Stomach (tissue), 8 donors: ENCODE measurements at regions not wholly inside any gene's neighbourhood (a gene's known extent, or its start where the extent isn't known, plus 50 kb on each side); places are given as distances from the start of the nearest gene placed in this dataset.

Source experiments
- DNase-seq, 2 donors: peaks; one replicate each; pipeline versions ENCODE4 v3.0.0 to v3.0.0-alpha.2; 2013 to 2019
- H3K27ac ChIP-seq, 5 donors: fragments of 200-600 bp in 4 of 5; sonication (generic) in 4 of 5; one replicate each; pipeline ENCODE4 v1.5.1; 2013 to 2019; ENCODE audit warnings: mild to moderate bottlenecking in 1 of 5, moderate library complexity in 1 of 5
- H3K27me3 ChIP-seq, 3 donors: fragments of 200-600 bp; sonication (generic); one replicate each; pipeline ENCODE4 v1.5.1; 2017 to 2019; ENCODE audit warnings: mixed run types in 1 of 3
- H3K36me3 ChIP-seq, 4 donors: fragments of 200-600 bp; sonication (generic); 1 replicate in 3 of 4; 2 replicates in 1 of 4; pipeline ENCODE4 v1.5.1; 2016 to 2019
- H3K4me1 ChIP-seq, 4 donors: fragments of 200-600 bp; sonication (generic); one replicate each; pipeline ENCODE4 v1.5.1; 2016 to 2019
- H3K4me3 ChIP-seq, 4 donors: fragments of 200-600 bp; sonication (generic) in 3 of 4; one replicate each; pipeline ENCODE4 v1.5.1; 2016 to 2019; ENCODE audit warnings: mild to moderate bottlenecking in 1 of 4
- H3K9me3 ChIP-seq, 4 donors: fragments of 200-600 bp; sonication (generic); one replicate each; pipeline ENCODE4 v1.5.1; 2016 to 2019
- EP300 ChIP-seq: sonication (generic); formaldehyde crosslinking; IDR thresholded peaks from one replicate; pipeline ENCODE4 v1.6.1; 2017; ENCODE audit warnings: antibody characterized with exemption
- POLR2A ChIP-seq, 4 donors: fragments of 450-650 bp; IDR thresholded peaks; one replicate each; pipeline ENCODE4 v1.6.1; 2016; ENCODE audit warnings: antibody characterized with exemption in 4 of 4, control low read depth in 2 of 4, mild to moderate bottlenecking in 1 of 4, moderate library complexity in 1 of 4
- POLR2AphosphoS5 ChIP-seq, 3 donors: sonication (generic); formaldehyde crosslinking; IDR thresholded peaks; one replicate each; pipeline ENCODE4 v1.6.1; 2016; ENCODE audit warnings: antibody characterized with exemption in 3 of 3
- WGBS, 5 donors: extraction: QIAGEN DNeasy Blood & Tissue Kit in 3 of 5; methylation state at CpG; one replicate each; pipeline versions ENCODE4 v1.1.5 to v1.1.7; 2013 to 2018; 5-methylcytosine and 5-hydroxymethylcytosine counted together
- intact Hi-C: fragments of 100-400 bp; cut with DNase I; formaldehyde crosslinking; loops from one replicate; pipeline ENCODE4 v1.15.1; 2023; ENCODE audit warnings: low total_unique reads
- TF ChIP-seq, protein P1 (sequence below), 7 experiments: fragments of 450-650 bp in 4 of 7; fragments of 200-600 bp in 3 of 7; sonication (generic) in 3 of 7; IDR thresholded peaks; one replicate each; pipeline ENCODE4 v1.5.1; 2016 to 2019; ENCODE audit warnings: antibody characterized with exemption in 7 of 7, control low read depth in 2 of 7, mild to moderate bottlenecking in 1 of 7
- donor health status: healthy with polysubstance abuse.
- donor health status: Bipolar disorder and iron deficiency.
- donor health status: healthy.

DNA sequence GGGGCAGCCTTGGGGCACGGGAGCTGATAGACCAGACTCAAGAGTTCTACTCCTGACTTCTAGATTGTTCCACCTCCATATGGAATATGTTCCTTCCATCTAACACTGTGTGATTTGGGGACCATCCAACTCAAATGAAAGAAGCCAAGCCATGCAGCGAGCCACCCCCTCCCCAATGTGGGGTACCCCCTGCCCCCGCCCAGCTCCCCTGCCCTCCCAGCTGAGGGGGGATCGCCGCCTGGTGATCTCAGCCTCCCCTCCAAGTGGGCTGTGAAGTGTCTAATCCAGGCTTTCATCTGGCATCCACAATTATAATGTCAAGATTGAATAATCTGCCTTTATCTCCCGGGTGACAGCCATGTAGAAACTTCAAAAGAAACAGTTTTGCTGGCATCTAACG lies 246.1 kb downstream of the RPS24 start:
- Histone ChIP-seq H3K4me1 (no peaks in the 10 kb centered on the region), H3K4me3 (no peak overlapping the region), H3K27ac (no peak overlapping the region), H3K27me3 (no peaks in the 10 kb centered on the region), H3K36me3 (no peaks in the 10 kb centered on the region), H3K9me3 (no peaks in the 10 kb centered on the region)
- TF ChIP-seq, protein P1, sequence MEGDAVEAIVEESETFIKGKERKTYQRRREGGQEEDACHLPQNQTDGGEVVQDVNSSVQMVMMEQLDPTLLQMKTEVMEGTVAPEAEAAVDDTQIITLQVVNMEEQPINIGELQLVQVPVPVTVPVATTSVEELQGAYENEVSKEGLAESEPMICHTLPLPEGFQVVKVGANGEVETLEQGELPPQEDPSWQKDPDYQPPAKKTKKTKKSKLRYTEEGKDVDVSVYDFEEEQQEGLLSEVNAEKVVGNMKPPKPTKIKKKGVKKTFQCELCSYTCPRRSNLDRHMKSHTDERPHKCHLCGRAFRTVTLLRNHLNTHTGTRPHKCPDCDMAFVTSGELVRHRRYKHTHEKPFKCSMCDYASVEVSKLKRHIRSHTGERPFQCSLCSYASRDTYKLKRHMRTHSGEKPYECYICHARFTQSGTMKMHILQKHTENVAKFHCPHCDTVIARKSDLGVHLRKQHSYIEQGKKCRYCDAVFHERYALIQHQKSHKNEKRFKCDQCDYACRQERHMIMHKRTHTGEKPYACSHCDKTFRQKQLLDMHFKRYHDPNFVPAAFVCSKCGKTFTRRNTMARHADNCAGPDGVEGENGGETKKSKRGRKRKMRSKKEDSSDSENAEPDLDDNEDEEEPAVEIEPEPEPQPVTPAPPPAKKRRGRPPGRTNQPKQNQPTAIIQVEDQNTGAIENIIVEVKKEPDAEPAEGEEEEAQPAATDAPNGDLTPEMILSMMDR (IDR thresholded peaks at IDR 0.05), result no peak
- TF ChIP-seq POLR2A (IDR thresholded peaks at IDR 0.05) (no peak), POLR2AphosphoS5 (IDR thresholded peaks at IDR 0.05) (no peak), EP300 (no peak)
- no peak for DNase-seq
- intact Hi-C loops, result no loop called here
- WGBS, 5 donors, result 71 to 78% (median 77%) methylated on average over 6 to 7 of the region's 7 CpGs

DNA sequence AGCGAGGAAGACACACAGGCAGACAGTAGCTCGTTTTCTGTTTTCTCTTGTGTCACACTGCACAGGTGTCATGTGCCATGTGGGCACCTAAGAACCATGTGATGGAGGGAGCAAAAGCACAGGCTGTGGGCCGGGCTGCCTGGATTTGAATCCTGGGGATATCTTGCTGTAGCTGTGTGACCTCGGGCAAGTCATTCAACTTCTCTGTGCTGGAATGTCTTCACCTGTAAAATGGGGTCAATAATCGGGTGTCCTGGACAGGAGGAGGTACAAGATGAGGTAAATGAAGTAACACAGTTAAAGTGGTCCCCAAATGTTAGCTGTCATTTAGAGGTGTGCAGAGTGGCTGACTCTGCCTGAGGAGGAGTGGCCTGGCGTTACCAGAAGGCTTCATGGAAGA lies 246.9 kb downstream of the RPS24 start:
- TF ChIP-seq POLR2AphosphoS5 (IDR thresholded peaks at IDR 0.05) (no peak), POLR2A (IDR thresholded peaks at IDR 0.05) (no peak), EP300 (no peak)
- TF ChIP-seq, protein P1 (IDR thresholded peaks at IDR 0.05), result no peak
- Histone ChIP-seq H3K4me3 (no peak overlapping the region), H3K4me1 (no peaks in the 10 kb centered on the region), H3K27ac (no peak overlapping the region), H3K27me3 (no peaks in the 10 kb centered on the region), H3K36me3 (no peaks in the 10 kb centered on the region), H3K9me3 (no peaks in the 10 kb centered on the region)
- WGBS, 5 donors, result 74 to 98% (median 86%) methylated on average over 5 to 6 of the region's 6 CpGs
- intact Hi-C loops, result no loop called here
- DNase-seq, result no peak

DNA sequence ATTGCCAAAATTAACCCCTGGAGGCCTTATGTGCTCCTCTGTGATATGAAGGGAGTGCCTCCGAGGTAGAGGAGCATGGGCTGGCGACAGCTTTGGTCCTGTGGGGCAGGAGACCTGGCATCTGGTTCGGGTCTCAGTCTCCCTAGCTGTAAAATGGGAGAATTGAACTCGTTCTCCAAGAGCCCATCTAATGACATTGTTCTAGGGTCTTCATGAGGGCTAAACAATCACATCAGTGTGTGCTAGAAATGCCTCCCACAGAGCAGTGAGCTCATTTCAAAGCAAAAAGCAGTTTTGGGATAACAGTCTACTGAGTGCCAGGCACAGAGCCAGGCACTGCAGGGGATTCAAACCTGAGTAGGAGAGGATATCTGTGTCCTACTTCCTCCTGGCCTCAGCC lies 248.0 kb downstream of the RPS24 start:
- no peak for DNase-seq
- 81 to 93% (median 85%) methylated on average over 4 of the region's 4 CpGs for WGBS, 5 donors

DNA sequence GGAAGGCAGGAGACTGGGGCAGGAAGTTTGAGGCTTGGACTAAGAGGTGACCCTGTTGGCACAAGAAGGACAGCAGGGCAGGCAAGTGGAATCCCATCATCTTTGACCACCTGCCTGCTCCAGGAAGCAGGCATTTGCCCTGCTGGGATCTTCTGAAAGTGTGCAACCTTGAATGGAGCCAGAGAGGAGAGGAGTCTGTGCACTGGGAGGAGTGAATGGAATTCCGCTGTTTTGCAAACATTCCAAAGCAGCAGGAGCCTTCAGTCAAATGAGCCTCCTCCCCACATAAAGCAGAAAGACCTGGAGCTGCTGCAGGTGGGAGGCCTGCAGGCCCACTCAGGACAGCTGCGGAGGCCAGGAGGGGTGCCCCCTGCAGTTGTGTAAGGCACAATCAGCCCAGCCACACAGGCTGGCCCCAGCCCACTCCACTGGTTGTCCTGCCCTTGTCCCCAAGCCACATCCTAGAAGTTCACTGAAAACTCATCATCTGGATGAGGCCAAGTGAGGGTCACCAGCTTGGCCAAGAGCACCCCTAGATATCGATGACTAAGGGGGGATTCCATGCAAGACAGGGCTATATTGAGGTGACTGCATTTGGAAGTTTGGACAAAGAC lies 249.5 kb downstream of the RPS24 start:
- H3K27ac ChIP-seq, result no peak overlapping the region
- intact Hi-C loops, result no loop called here
- no peak for TF ChIP-seq EP300
- TF ChIP-seq, protein P1 (IDR thresholded peaks at IDR 0.05), result no peak
- no peak for TF ChIP-seq POLR2AphosphoS5 (IDR thresholded peaks at IDR 0.05)
- TF ChIP-seq POLR2A (IDR thresholded peaks at IDR 0.05), result no peak
- no peaks in the 10 kb centered on the region for H3K9me3 ChIP-seq
- H3K27me3 ChIP-seq, result no peaks in the 10 kb centered on the region
- H3K4me1 ChIP-seq, result no peaks in the 10 kb centered on the region
- no peaks in the 10 kb centered on the region for H3K36me3 ChIP-seq
- DNase-seq, result no peak
- WGBS, 5 donors, result 74 to 94% (median 83%) methylated on average over 1 to 3 of the region's 3 CpGs
- no peak overlapping the region for H3K4me3 ChIP-seq

More for the DNA sequence above, 248.0 kb downstream of the RPS24 start:
- intact Hi-C loops, result no loop called here
- no peak overlapping the region for H3K27ac ChIP-seq
- H3K4me1 ChIP-seq, result no peaks in the 10 kb centered on the region
- no peaks in the 10 kb centered on the region for H3K36me3 ChIP-seq
- TF ChIP-seq EP300 (no peak), POLR2AphosphoS5 (IDR thresholded peaks at IDR 0.05) (no peak), POLR2A (IDR thresholded peaks at IDR 0.05) (no peak)
- TF ChIP-seq, protein P1 (IDR thresholded peaks at IDR 0.05), result no peak
- no peaks in the 10 kb centered on the region for H3K27me3 ChIP-seq
- no peak overlapping the region for H3K4me3 ChIP-seq
- no peaks in the 10 kb centered on the region for H3K9me3 ChIP-seq
